Muscle layer of duodenum (tissue), 2 donors: ENCODE measurements at regions not wholly inside any gene's neighbourhood (a gene's known extent, or its start where the extent isn't known, plus 50 kb on each side); places are given as distances from the start of the nearest gene placed in this dataset.

ENCODE experiments used
- H3K27ac ChIP-seq: one replicate; pipeline ENCODE4 v1.7.0; 2013; ENCODE audit warnings: mild to moderate bottlenecking, low read length
- H3K27me3 ChIP-seq: one replicate; pipeline ENCODE4 v1.7.0; 2013; ENCODE audit warnings: low read depth, mild to moderate bottlenecking, control low read depth, low read length
- H3K36me3 ChIP-seq, 2 donors: one replicate each; pipeline ENCODE4 v1.7.0; 2013; ENCODE audit warnings: low read length in 2 of 2, control low read depth in 1 of 2, mild to moderate bottlenecking in 1 of 2; ENCODE audit not compliant: insufficient read depth in 2 of 2, control insufficient read depth in 1 of 2
- H3K4me1 ChIP-seq, 2 donors: one replicate each; pipeline ENCODE4 v1.7.0; 2013; ENCODE audit warnings: low read length in 2 of 2, mild to moderate bottlenecking in 2 of 2, control low read depth in 1 of 2, moderate library complexity in 1 of 2; ENCODE audit not compliant: insufficient read depth in 2 of 2, control insufficient read depth in 1 of 2
- H3K4me3 ChIP-seq, 2 donors: one replicate each; pipeline ENCODE4 v1.7.0; 2013; ENCODE audit warnings: low read length in 2 of 2, low read depth in 1 of 2, mild to moderate bottlenecking in 1 of 2
- H3K9me3 ChIP-seq, 2 donors: one replicate each; pipeline ENCODE4 v1.7.0; 2013; ENCODE audit warnings: low read length in 2 of 2, control low read depth in 1 of 2, mild to moderate bottlenecking in 1 of 2; ENCODE audit not compliant: control insufficient read depth in 1 of 2
- donor health status: healthy.

DNA sequence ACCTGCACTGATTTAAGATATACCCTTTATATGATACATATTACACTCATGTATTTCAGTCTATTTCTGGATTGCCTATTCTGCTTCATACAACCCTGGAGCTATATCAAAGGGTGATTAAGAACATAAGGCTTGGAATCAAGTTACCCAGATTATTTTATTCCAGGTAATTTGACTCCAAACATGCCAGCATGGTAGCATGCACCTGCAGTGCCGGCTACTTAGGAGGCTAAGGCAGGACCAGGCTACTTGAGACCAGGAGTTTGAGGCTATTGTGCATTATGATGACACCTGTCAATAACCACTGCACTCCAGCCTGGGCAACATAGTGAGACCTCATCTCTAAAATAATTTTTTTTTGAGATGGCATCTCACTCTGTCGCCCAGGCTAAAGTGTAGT, 50.4 kb upstream of the NEO1 start:
- no peaks in the 10 kb centered on the region for H3K9me3 ChIP-seq
- H3K4me1 ChIP-seq, result no peaks in the 10 kb centered on the region
- no peaks in the 10 kb centered on the region for H3K36me3 ChIP-seq
- H3K27ac ChIP-seq, result no peak overlapping the region
- H3K27me3 ChIP-seq, result no peaks in the 10 kb centered on the region
- H3K4me3 ChIP-seq, result no peak overlapping the region

DNA sequence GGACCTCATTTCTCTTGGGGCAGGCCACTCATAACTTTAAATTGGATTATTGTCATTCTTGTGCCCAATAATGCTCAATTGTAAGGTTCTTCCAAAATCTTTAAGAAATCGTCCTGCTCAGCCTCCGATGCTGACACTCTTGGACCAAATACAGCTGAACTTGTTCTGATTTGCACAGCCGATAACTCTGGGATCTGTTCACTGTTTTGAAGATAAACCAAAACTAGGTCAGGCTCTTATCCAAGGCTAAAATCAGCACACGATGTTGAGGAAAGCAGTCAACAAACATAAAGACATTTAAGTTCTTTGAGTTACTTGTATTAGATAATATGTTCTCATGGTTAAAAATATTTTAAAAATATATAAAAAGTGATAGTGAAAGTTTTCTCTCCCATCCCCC, 52.0 kb upstream of the NEO1 start:
- H3K4me3 ChIP-seq, result no peak overlapping the region
- H3K9me3 ChIP-seq, result no peaks in the 10 kb centered on the region

DNA sequence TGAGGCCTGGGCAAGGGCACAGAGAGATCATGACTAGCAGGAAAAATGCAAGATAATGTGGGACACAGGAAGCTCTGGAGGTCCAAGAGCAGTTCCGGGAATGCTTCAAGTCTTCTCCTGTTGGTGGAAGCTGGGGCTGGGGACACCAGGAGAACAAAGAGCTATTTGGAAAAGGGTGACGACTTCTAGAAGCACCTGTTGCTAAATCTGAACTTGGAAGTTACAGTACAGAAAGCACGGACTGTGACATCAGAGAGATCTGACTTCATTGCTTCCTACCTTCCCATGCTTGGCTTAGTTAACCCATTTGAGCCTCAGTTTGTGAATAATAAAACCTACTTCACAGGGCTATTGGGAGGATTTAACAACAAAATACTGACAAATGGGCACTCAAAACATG, 52.7 kb upstream of the NEO1 start:
- Histone ChIP-seq H3K27ac (no peak overlapping the region), H3K27me3 (no peaks in the 10 kb centered on the region), H3K9me3 (no peaks in the 10 kb centered on the region), H3K4me1 (peaks cover 0 to 10% of the 10 kb centered on the region in 2 donors), H3K4me3 (no peak overlapping the region), H3K36me3 (no peaks in the 10 kb centered on the region)

More for the DNA sequence above, 52.0 kb upstream of the NEO1 start:
- Histone ChIP-seq H3K36me3 (no peaks in the 10 kb centered on the region), H3K4me1 (peaks cover 0 to 10% of the 10 kb centered on the region in 2 donors), H3K27ac (no peak overlapping the region), H3K27me3 (no peaks in the 10 kb centered on the region)

DNA sequence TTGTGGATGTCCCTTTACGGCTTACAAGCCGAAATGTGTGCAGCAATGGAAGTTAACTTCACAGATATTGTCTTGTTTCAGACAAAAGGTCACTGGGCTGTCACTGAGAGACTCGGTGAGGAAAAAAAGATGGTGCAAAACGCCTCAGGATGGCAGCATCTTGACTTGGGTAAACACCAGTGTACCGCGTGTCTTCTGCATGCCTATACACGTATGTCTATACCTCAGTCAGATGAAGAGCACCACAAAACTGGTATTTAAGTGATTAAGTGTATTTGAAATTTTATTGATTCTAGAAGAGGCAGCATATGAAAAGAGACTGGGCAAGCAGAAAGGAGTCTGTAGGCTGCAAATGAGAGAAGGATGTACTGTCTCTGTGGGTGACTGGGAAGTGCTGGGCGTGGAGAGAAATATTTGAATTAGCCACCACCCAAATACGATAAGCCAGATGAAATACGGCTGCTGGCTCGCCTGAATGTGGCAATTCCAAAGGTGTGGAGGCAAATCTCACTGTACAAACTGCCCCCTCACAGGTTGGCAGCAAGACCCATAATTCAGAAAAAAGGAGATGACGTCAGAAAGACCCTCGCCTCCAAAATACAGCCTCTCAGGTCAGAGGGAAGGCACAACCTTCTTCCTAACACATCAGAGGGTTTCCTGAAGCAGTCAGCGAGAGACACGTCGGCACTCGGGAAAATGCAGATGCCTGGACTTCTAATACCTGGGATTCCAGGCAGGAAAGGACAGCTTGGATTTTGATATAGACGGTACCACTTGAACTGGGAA, 53.4 kb upstream of the NEO1 start:
- H3K27ac ChIP-seq, result no peak overlapping the region
- H3K36me3 ChIP-seq, result no peaks in the 10 kb centered on the region
- peaks cover 0 to 15% of the 10 kb centered on the region in 2 donors for H3K4me1 ChIP-seq
- H3K9me3 ChIP-seq, result no peaks in the 10 kb centered on the region
- no peak overlapping the region for H3K4me3 ChIP-seq
- H3K27me3 ChIP-seq, result no peaks in the 10 kb centered on the region

DNA sequence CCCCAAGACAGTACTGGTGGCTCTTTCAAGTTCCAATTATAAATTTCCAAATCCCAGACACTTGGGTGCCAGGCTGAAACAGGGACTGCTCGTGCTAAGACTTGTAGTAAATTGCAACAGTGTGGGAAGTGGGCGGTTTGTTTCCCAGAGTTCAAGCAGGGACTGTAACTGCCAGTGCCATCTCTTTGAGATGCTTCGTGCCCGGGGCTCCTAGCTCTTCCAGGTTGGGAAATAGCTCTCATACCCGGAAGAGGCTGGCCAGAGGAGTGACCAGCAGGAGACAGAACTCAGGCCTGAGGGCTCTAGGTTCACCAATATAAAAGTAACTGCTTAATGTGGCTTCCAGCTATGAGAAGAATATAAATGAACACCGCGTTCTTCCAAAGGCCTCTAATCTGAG, 54.0 kb upstream of the NEO1 start:
- Histone ChIP-seq H3K4me3 (no peak overlapping the region), H3K9me3 (no peaks in the 10 kb centered on the region), H3K27me3 (no peaks in the 10 kb centered on the region), H3K36me3 (no peaks in the 10 kb centered on the region), H3K27ac (no peak overlapping the region), H3K4me1 (peaks cover 0 to 21% of the 10 kb centered on the region in 2 donors)

DNA sequence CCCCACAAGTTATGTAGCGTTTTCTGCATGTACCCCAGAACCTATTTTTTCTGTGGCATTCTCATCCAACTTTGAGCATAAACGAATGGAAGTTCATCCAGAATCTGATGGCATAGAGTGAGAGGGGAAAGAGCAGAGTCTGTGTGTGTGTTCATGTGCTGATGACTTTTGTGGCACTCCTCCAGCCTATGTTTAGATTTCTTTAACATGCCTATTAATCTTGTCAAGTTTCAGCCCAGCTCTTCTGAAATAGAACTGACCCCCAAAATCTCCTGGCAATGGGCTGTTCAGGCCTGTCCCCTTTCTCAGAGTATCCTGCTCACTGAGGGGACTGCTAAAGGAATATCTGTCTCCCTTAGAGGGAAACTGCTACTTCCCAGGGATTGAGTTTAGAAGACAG, 56.4 kb upstream of the NEO1 start:
- Histone ChIP-seq H3K4me1 (peaks cover 0 to 23% of the 10 kb centered on the region in 2 donors), H3K9me3 (no peaks in the 10 kb centered on the region), H3K4me3 (no peak overlapping the region), H3K36me3 (no peaks in the 10 kb centered on the region), H3K27ac (no peak overlapping the region), H3K27me3 (no peaks in the 10 kb centered on the region)

DNA sequence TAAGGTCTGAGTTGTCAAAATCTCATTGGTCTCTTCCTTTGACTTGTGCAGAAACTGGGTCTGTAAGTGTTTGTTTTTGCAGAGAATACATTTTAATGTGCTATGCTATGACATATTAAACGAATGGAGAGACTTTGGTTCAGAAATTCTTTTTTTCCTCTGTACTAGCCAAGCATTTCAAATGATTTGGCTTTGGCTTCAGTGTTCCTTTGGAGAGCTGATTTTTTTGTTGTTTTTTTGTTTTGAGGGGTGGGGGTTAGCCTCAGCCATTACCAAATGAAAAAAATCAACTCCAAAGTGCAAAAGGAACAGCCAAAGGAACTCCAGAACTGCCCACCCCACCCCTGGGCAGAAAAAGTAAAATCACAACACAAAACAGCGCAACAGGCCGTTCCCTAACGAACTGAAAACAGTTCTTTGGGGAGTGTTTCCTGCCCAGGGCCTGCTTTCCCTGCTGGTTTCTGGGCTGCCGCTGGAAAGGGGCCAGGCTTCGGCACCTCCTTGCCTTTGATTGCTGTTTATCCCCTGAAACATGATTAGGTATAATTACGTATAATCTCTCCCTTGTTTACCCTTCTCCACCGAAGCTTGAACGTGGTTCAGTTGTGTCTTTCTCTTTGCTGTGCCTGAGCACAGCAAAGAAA, 57.6 kb upstream of the NEO1 start:
- H3K27me3 ChIP-seq, result no peaks in the 10 kb centered on the region
- peak overlapping the region in 1 of 2 donors; percentile 21 for H3K4me3 ChIP-seq
- H3K4me1 ChIP-seq, result peaks cover 0 to 23% of the 10 kb centered on the region in 2 donors
- no peaks in the 10 kb centered on the region for H3K9me3 ChIP-seq
- no peaks in the 10 kb centered on the region for H3K36me3 ChIP-seq
- H3K27ac ChIP-seq, result no peak overlapping the region

DNA sequence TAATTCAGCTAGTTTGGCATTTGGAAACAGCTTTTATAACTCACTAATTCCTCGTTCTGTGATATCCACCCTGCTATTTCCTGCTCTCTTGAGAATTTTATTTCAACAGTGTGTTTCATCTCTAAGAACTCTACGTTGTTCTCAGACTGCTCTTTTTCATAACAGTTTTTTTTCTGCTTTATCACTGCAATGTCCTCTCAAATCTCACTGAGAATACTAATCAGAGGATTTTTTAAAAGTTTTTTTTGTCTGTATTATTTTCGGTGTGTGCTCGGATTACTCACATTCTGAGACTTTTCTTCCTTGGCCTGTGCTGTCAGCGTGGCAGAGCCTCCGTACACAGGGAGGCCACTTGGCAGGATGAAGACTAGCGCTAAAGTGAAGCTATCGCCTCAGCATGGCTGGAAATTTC, 59.4 kb upstream of the NEO1 start:
- no peaks in the 10 kb centered on the region for H3K36me3 ChIP-seq
- peaks cover 0 to 23% of the 10 kb centered on the region in 2 donors for H3K4me1 ChIP-seq
- H3K4me3 ChIP-seq, result peak overlapping the region in 1 of 2 donors; percentile 0
- H3K9me3 ChIP-seq, result no peaks in the 10 kb centered on the region
- no peaks in the 10 kb centered on the region for H3K27me3 ChIP-seq
- H3K27ac ChIP-seq, result no peak overlapping the region

DNA sequence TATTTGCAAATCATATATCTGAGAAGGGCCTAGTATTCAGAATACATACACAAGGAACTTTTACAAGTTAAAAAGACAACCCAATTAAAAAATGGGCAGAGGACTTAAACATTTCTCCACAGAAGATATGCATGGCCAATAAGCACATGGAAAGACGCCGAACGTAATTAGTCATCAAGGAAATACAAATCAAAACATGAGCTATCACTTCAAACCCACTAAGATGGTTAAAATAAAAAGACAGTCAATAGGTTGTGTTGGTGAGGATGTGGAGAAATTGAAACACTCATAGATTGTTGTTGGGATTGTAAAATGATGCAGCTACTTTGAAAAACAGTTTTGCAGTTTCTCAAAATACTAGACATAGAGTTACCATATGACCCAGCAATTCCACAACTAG, 61.2 kb upstream of the NEO1 start:
- H3K4me1 ChIP-seq, result peaks cover 0 to 21% of the 10 kb centered on the region in 2 donors
- H3K9me3 ChIP-seq, result no peaks in the 10 kb centered on the region
- no peak overlapping the region for H3K27ac ChIP-seq
- no peaks in the 10 kb centered on the region for H3K27me3 ChIP-seq
- no peak overlapping the region for H3K4me3 ChIP-seq
- H3K36me3 ChIP-seq, result no peaks in the 10 kb centered on the region

DNA sequence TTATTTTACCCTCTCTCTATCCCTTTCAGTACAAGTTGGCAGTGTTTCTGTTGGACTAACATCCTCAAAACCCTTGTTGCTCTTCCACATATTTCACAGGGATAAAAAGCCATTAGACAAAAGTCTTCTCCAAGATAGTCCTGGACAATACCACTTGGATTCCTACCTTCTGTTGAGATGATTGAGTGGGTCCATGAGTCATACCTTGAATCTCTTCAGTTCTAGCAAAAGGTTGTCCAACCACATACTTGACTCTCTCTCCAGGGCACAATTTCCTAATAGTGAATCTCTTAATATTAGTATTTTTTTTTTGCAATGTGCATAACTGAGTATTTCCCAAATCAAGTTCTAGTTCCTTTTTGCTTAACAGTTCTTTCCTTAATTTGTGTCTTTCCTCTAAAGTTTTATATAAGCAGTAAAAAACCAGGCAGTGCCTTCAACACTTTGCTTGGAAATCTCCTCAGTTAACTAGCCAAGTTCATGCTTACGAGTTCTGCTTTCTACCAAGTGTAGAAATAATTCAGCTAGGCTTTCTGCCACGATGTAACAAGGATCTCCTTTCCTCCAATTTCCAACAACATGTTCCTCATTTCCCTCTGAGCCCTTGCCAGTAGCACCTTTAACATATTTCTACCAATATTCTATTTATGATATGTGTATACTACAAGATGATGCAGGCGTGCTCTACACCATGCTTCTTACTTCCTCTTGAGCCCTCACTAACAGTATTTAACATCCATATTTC, 68.3 kb upstream of the NEO1 start:
- no peaks in the 10 kb centered on the region for H3K36me3 ChIP-seq
- H3K4me3 ChIP-seq, result no peak overlapping the region
- H3K4me1 ChIP-seq, result no peaks in the 10 kb centered on the region
- no peaks in the 10 kb centered on the region for H3K27me3 ChIP-seq
- H3K27ac ChIP-seq, result no peak overlapping the region
- no peaks in the 10 kb centered on the region for H3K9me3 ChIP-seq

DNA sequence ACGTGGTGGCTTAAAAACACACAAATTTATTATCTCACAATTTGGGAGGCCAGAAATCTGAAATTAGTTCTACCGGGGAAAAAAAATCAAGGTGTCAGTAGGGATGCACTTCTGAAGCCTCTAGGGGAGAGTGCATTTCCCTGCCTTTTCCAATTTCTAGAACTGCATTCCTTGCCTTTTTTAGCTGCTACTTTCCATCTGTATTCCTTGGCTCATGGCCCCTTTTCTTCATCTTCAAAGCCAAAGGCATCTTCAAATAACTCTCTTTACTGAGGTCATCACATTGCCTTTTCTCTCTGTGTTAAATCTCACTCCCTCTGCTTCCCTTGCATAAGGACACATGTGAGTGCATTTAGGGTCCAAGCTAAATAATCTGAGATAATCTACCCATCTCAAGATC, 69.5 kb upstream of the NEO1 start:
- no peaks in the 10 kb centered on the region for H3K27me3 ChIP-seq
- H3K4me1 ChIP-seq, result no peaks in the 10 kb centered on the region
- no peaks in the 10 kb centered on the region for H3K36me3 ChIP-seq
- no peak overlapping the region for H3K27ac ChIP-seq
- H3K4me3 ChIP-seq, result no peak overlapping the region
- H3K9me3 ChIP-seq, result no peaks in the 10 kb centered on the region
